Keratinocyte (primary cell): ENCODE measurements at regions not wholly inside any gene's neighbourhood (a gene's known extent, or its start where the extent isn't known, plus 50 kb on each side); places are given as distances from the start of the nearest gene placed in this dataset.

Experiments
- DNase-seq: peaks from one replicate; pipeline ENCODE4 v3.0.0-alpha.2; 2011; ENCODE audit warnings: low read depth, missing footprints, low spot score
- FAIRE-seq: peaks from 2 replicates; lab custom pipeline; 2011; peaks lifted over from hg19 to GRCh38; lab: Jason Lieb, UNC
- H2AFZ ChIP-seq: 2 replicates; pipeline ENCODE4 v1.6.0; 2012; ENCODE audit warnings: low read length, control low read depth, inconsistent platforms; ENCODE audit not compliant: control insufficient read depth
- H3K27ac ChIP-seq: 2 replicates; pipeline ENCODE4 v1.5.1; 2011; ENCODE audit warnings: low read length; ENCODE audit not compliant: control insufficient read depth, insufficient read depth
- H3K27me3 ChIP-seq: 3 replicates; pipeline ENCODE4 v1.6.0; 2011; ENCODE audit warnings: low read length; ENCODE audit not compliant: control insufficient read depth, insufficient read depth; ENCODE audit errors: extremely low read depth
- H3K36me3 ChIP-seq, 2 experiments: 2 replicates in 1 of 2; 3 replicates in 1 of 2; pipeline ENCODE4 v1.5.1; 2011; ENCODE audit warnings: low read length in 2 of 2, mild to moderate bottlenecking in 1 of 2; ENCODE audit not compliant: control insufficient read depth in 2 of 2, insufficient read depth in 2 of 2; ENCODE audit errors: extremely low read depth in 1 of 2
- H3K4me1 ChIP-seq: 3 replicates; pipeline ENCODE4 v1.5.1; 2011; ENCODE audit warnings: low read length; ENCODE audit not compliant: control insufficient read depth, insufficient read depth; ENCODE audit errors: extremely low read depth
- H3K4me2 ChIP-seq: 3 replicates; pipeline ENCODE4 v1.6.0; 2011; ENCODE audit warnings: low read depth, low read length; ENCODE audit not compliant: control insufficient read depth, insufficient read depth; ENCODE audit errors: extremely low read depth
- H3K4me3 ChIP-seq, 3 experiments: fragments of 200-600 bp in 1 of 3; sonication (generic) in 1 of 3; 2 replicates in 2 of 3; 3 replicates in 1 of 3; pipeline ENCODE4 v1.5.1; 2011 to 2016; ENCODE audit warnings: low read length in 3 of 3, mild to moderate bottlenecking in 3 of 3, control low read depth in 2 of 3, inconsistent platforms in 1 of 3, low read depth in 1 of 3, mixed read lengths in 1 of 3, mixed run types in 1 of 3, moderate library complexity in 1 of 3; ENCODE audit not compliant: control insufficient read depth in 2 of 3, insufficient read depth in 2 of 3; ENCODE audit errors: extremely low read depth in 1 of 3
- H3K79me2 ChIP-seq: 2 replicates; pipeline ENCODE4 v1.6.0; 2012; ENCODE audit warnings: low read length; ENCODE audit not compliant: control insufficient read depth, insufficient read depth
- H3K9ac ChIP-seq: 3 replicates; pipeline ENCODE4 v1.6.0; 2011; ENCODE audit warnings: low read length; ENCODE audit not compliant: control insufficient read depth, insufficient read depth; ENCODE audit errors: extremely low read depth
- H3K9me1 ChIP-seq: 3 replicates; pipeline ENCODE4 v1.6.0; 2011; ENCODE audit warnings: low read length; ENCODE audit not compliant: control insufficient read depth, insufficient read depth; ENCODE audit errors: extremely low read depth
- H3K9me3 ChIP-seq: 2 replicates; pipeline ENCODE4 v1.5.1; 2012; ENCODE audit warnings: low read depth, low read length; ENCODE audit not compliant: control insufficient read depth
- H4K20me1 ChIP-seq: 3 replicates; pipeline ENCODE4 v1.6.0; 2011; ENCODE audit warnings: low read length; ENCODE audit not compliant: control insufficient read depth, insufficient read depth; ENCODE audit errors: extremely low read depth
- CTCF ChIP-seq, 3 experiments: IDR thresholded peaks in 1 of 3; conservative IDR thresholded peaks in 1 of 3; optimal IDR thresholded peaks in 1 of 3; 2 replicates in 2 of 3; 3 replicates in 1 of 3; pipeline versions ENCODE3 to v1.5.1; 2011; ENCODE audit warnings: low read length in 3 of 3, mild to moderate bottlenecking in 3 of 3, moderate library complexity in 2 of 3, control low read depth in 1 of 3, inconsistent platforms in 1 of 3; ENCODE audit not compliant: insufficient read depth in 2 of 3; ENCODE audit errors: extremely low read depth in 1 of 3
- EZH2 ChIP-seq: IDR thresholded peaks from one replicate; pipeline ENCODE4 v1.6.1; 2012; ENCODE audit warnings: inconsistent platforms, mild to moderate bottlenecking, low read length, moderate library complexity
- dilution Hi-C: fragments of 300-500 bp; cut with MboI; formaldehyde crosslinking; loops from one replicate; pipeline ENCODE4 v1.7.0; 2020; ENCODE audit warnings: low sequenced_read_pairs; ENCODE audit not compliant: extremely low pct_ligation_motif_present

- DNase-seq (no peak), FAIRE-seq (no peak)
- TF ChIP-seq EZH2: no peak
- no peak for TF ChIP-seq CTCF (optimal IDR thresholded peaks at IDR 0.05 in 1 of 3, IDR thresholded peaks at IDR 0.05 in 1 of 3, conservative IDR thresholded peaks at IDR 0.05 in 1 of 3; ENCODE audit: extremely low read depth in 1 of 3, insufficient read depth in 2 of 3, low read length in 3 of 3)
- H4K20me1 ChIP-seq: no peaks in the 10 kb centered on the region
- H3K79me2 ChIP-seq: no peaks in the 10 kb centered on the region
- H3K9me1 ChIP-seq: no peaks in the 10 kb centered on the region
- no peaks in the 10 kb centered on the region for H3K27me3 ChIP-seq
- no peak overlapping the region for H3K27ac ChIP-seq
- no peaks in the 10 kb centered on the region for H3K9me3 ChIP-seq
- H3K4me3 ChIP-seq: no peak overlapping the region
- H3K4me1 ChIP-seq: no peaks in the 10 kb centered on the region
- no peak overlapping the region for H3K9ac ChIP-seq
- no peak overlapping the region for H2AFZ ChIP-seq
- no peak overlapping the region for H3K4me2 ChIP-seq
- dilution Hi-C loops: no loop called here
- no peaks in the 10 kb centered on the region for H3K36me3 ChIP-seq
Measured at GRCh38 chr4:162837679-162838078, 329.0 kb downstream of the NAF1 start.

- H4K20me1 ChIP-seq: no peaks in the 10 kb centered on the region
- no peak overlapping the region for H3K4me3 ChIP-seq
- H3K27me3 ChIP-seq: no peaks in the 10 kb centered on the region
- H3K9me1 ChIP-seq: no peaks in the 10 kb centered on the region
- H3K27ac ChIP-seq: no peak overlapping the region
- H3K9ac ChIP-seq: no peak overlapping the region
- H3K4me2 ChIP-seq: no peak overlapping the region
- dilution Hi-C loops: no loop called here
- FAIRE-seq (no peak), DNase-seq (no peak)
- no peak for TF ChIP-seq CTCF (optimal IDR thresholded peaks at IDR 0.05 in 1 of 3, IDR thresholded peaks at IDR 0.05 in 1 of 3, conservative IDR thresholded peaks at IDR 0.05 in 1 of 3; ENCODE audit: extremely low read depth in 1 of 3, insufficient read depth in 2 of 3, low read length in 3 of 3)
- no peak for TF ChIP-seq EZH2
- H2AFZ ChIP-seq: no peak overlapping the region
- no peaks in the 10 kb centered on the region for H3K4me1 ChIP-seq
- no peaks in the 10 kb centered on the region for H3K9me3 ChIP-seq
- H3K36me3 ChIP-seq: no peaks in the 10 kb centered on the region
- H3K79me2 ChIP-seq: no peaks in the 10 kb centered on the region
Measured at GRCh38 chr4:162837241-162837640, 329.4 kb downstream of the NAF1 start.
